ENCODE measurements at regions not wholly inside any gene's neighbourhood (a gene's known extent, or its start where the extent isn't known, plus 50 kb on each side); places are given as distances from the start of the nearest gene placed in this dataset.

- TF ChIP-seq, protein P1, sequence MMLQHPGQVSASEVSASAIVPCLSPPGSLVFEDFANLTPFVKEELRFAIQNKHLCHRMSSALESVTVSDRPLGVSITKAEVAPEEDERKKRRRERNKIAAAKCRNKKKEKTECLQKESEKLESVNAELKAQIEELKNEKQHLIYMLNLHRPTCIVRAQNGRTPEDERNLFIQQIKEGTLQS (IDR thresholded peaks at IDR 0.05; ENCODE audit: insufficient read depth, low read depth, low read length): no peak
- no peak for TF ChIP-seq POLR2A (IDR thresholded peaks at IDR 0.05; ENCODE audit: control extremely low read depth in 1 of 2, low read depth in 2 of 2, low read length in 2 of 2)
- TF ChIP-seq CTCF (IDR thresholded peaks at IDR 0.05; ENCODE audit: control extremely low read depth in 1 of 3, insufficient read depth in 1 of 3, low read depth in 1 of 3, low read length in 3 of 3): no peak
- TF ChIP-seq SRF (IDR thresholded peaks at IDR 0.05; ENCODE audit: low read depth, low read length): no peak
- no peak for TF ChIP-seq POLR2AphosphoS5 (IDR thresholded peaks at IDR 0.05; ENCODE audit: low read depth, low read length)
- TF ChIP-seq TAF1 (IDR thresholded peaks at IDR 0.05; ENCODE audit: low read depth, low read length): no peak
- TF ChIP-seq RFX5 (IDR thresholded peaks at IDR 0.05; ENCODE audit: borderline replicate concordance, low read depth, low read length): no peak
- TF ChIP-seq JUN (IDR thresholded peaks at IDR 0.05; ENCODE audit: low read depth, low read length): no peak
- no peak for TF ChIP-seq GABPA (IDR thresholded peaks at IDR 0.05; ENCODE audit: borderline replicate concordance, insufficient read depth, low read length)
- TF ChIP-seq, protein P2, sequence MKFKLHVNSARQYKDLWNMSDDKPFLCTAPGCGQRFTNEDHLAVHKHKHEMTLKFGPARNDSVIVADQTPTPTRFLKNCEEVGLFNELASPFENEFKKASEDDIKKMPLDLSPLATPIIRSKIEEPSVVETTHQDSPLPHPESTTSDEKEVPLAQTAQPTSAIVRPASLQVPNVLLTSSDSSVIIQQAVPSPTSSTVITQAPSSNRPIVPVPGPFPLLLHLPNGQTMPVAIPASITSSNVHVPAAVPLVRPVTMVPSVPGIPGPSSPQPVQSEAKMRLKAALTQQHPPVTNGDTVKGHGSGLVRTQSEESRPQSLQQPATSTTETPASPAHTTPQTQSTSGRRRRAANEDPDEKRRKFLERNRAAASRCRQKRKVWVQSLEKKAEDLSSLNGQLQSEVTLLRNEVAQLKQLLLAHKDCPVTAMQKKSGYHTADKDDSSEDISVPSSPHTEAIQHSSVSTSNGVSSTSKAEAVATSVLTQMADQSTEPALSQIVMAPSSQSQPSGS (IDR thresholded peaks at IDR 0.05; ENCODE audit: low read length): no peak
- TF ChIP-seq BACH1 (IDR thresholded peaks at IDR 0.05; ENCODE audit: low read length): no peak
- TF ChIP-seq CBX5 (IDR thresholded peaks at IDR 0.05; ENCODE audit: low read depth, low read length): no peak
- TF ChIP-seq EZH2 (IDR thresholded peaks at IDR 0.05; ENCODE audit: low read depth, low read length, severe bottlenecking): no peak
Observed at GRCh38 chr1:60637651-60638050, 444.7 kb upstream of the NFIA start.
